Activated naive CD4-positive, alpha-beta T cell treated with anti-CD3 and anti-CD28 coated beads for 36 hours (primary cell): ENCODE measurements at regions not wholly inside any gene's neighbourhood (a gene's known extent, or its start where the extent isn't known, plus 50 kb on each side); places are given as distances from the start of the nearest gene placed in this dataset.

Experiments used
- CTCF ChIA-PET: fragments of 350-600 bp; sonication (Branson Sonifier 250); formaldehyde crosslinking; loops from one replicate; lab custom pipeline; 2021; ENCODE audit warnings: antibody characterized with exemption; lab: Charles Lee
- DNase-seq: peaks from one replicate; pipeline ENCODE4 v3.0.0-alpha.2; 2020
- H3K27ac Mint-ChIP-seq: one replicate; pipeline ENCODE4 v1.8.0; 2021; ENCODE audit warnings: mild to moderate bottlenecking, mixed read lengths
- H3K27me3 Mint-ChIP-seq: one replicate; pipeline ENCODE4 v1.8.0; 2021; ENCODE audit warnings: low read depth, mixed read lengths
- H3K36me3 Mint-ChIP-seq: one replicate; pipeline ENCODE4 v1.8.0; 2021; ENCODE audit warnings: low read depth, mixed read lengths
- H3K4me1 Mint-ChIP-seq: one replicate; pipeline ENCODE4 v1.8.0; 2021; ENCODE audit warnings: low read depth, mixed read lengths
- H3K4me3 Mint-ChIP-seq: one replicate; pipeline ENCODE4 v1.8.0; 2021; ENCODE audit warnings: mild to moderate bottlenecking, moderate library complexity, mixed read lengths
- H3K9me3 Mint-ChIP-seq: one replicate; pipeline ENCODE4 v1.8.0; 2021; ENCODE audit warnings: mixed read lengths
- intact Hi-C: fragments of 100-400 bp; cut with micrococcal nuclease; formaldehyde crosslinking; loops from one replicate; pipeline ENCODE4 v1.15.1; 2023

DNA sequence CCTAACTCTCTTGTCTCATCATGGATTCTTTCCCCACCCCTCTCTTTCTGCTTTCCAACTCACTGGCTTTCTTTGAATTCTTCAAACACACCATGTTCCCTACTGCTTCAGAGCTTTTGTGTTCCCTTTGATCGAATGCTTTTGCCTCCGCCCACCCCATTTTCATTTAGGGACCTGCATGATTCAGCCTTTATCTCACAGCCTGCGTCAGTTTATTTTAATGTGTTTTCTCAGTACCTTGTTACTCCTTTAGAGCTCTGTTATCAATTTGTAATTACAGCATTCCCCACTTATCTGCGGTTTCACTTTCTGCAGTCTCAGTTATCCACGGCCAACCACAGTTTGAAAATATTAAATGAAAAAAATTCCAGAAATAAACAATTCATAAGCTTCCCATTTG is 451.3 kb downstream of the METTL15 start:
- Mint-ChIP-seq H3K4me1 (no peaks in the 10 kb centered on the region), H3K9me3 (peaks cover 4% of the 10 kb centered on the region), H3K4me3 (no peak overlapping the region), H3K27ac (no peak overlapping the region), H3K36me3 (no peaks in the 10 kb centered on the region), H3K27me3 (peaks cover 6% of the 10 kb centered on the region)
- intact Hi-C loops: no loop called here
- CTCF ChIA-PET: no interaction called here
- no peak for DNase-seq

- intact Hi-C loops: no loop called here
- no peaks in the 10 kb centered on the region for H3K4me1 Mint-ChIP-seq
Measured at GRCh38 chr11:28547321-28547741, 439.1 kb downstream of the METTL15 start.

GRCh38 chr11:28545536-28545935 is 437.3 kb downstream of the METTL15 start:
- no peak for DNase-seq
- no peaks in the 10 kb centered on the region for H3K9me3 Mint-ChIP-seq
- no peaks in the 10 kb centered on the region for H3K4me1 Mint-ChIP-seq
- no peaks in the 10 kb centered on the region for H3K36me3 Mint-ChIP-seq
- CTCF ChIA-PET: no interaction called here
- no peak overlapping the region for H3K27ac Mint-ChIP-seq
- H3K27me3 Mint-ChIP-seq: peaks cover 2% of the 10 kb centered on the region
- no peak overlapping the region for H3K4me3 Mint-ChIP-seq
- intact Hi-C loops: no loop called here

More at GRCh38 chr11:28547321-28547741, 439.1 kb downstream of the METTL15 start:
- CTCF ChIA-PET: interaction anchor here (0.7 kb wide), 1 partner anchor 828 kb away, joined by 3 read pairs; no protein-coding TSS in a partner anchor
- DNase-seq: no peak
- Mint-ChIP-seq H3K27me3 (peaks cover 2% of the 10 kb centered on the region), H3K4me3 (no peak overlapping the region), H3K27ac (no peak overlapping the region), H3K9me3 (no peaks in the 10 kb centered on the region), H3K36me3 (no peaks in the 10 kb centered on the region)

- DNase-seq: no peak
- intact Hi-C loops: no loop called here
- Mint-ChIP-seq H3K27me3 (peaks cover 2% of the 10 kb centered on the region), H3K36me3 (no peaks in the 10 kb centered on the region), H3K4me1 (no peaks in the 10 kb centered on the region), H3K27ac (no peak overlapping the region), H3K9me3 (no peaks in the 10 kb centered on the region), H3K4me3 (no peak overlapping the region)
- CTCF ChIA-PET: no interaction called here
Measured at GRCh38 chr11:28542561-28542960, 434.4 kb downstream of the METTL15 start.

- H3K27ac Mint-ChIP-seq: no peak overlapping the region
- intact Hi-C loops: no loop called here
- no peaks in the 10 kb centered on the region for H3K4me1 Mint-ChIP-seq
- DNase-seq: no peak
- CTCF ChIA-PET: interaction anchor here (0.9 kb wide), 1 partner anchor 10 kb away, joined by 4 read pairs; no protein-coding TSS in a partner anchor
- H3K36me3 Mint-ChIP-seq: no peaks in the 10 kb centered on the region
- no peaks in the 10 kb centered on the region for H3K9me3 Mint-ChIP-seq
- H3K27me3 Mint-ChIP-seq: no peaks in the 10 kb centered on the region
- no peak overlapping the region for H3K4me3 Mint-ChIP-seq
Measured at GRCh38 chr11:28539239-28540030, 431.2 kb downstream of the METTL15 start.

- CTCF ChIA-PET: no interaction called here
- intact Hi-C loops: no loop called here
- no peaks in the 10 kb centered on the region for H3K4me1 Mint-ChIP-seq
- H3K4me3 Mint-ChIP-seq: no peak overlapping the region
- DNase-seq: no peak
- H3K27me3 Mint-ChIP-seq: no peaks in the 10 kb centered on the region
- H3K9me3 Mint-ChIP-seq: no peaks in the 10 kb centered on the region
- H3K27ac Mint-ChIP-seq: no peak overlapping the region
- H3K36me3 Mint-ChIP-seq: no peaks in the 10 kb centered on the region
Measured at GRCh38 chr11:28537822-28538221, 429.6 kb downstream of the METTL15 start.

- intact Hi-C loops: no loop called here
- H3K27me3 Mint-ChIP-seq: no peaks in the 10 kb centered on the region
- DNase-seq: no peak
- H3K36me3 Mint-ChIP-seq: no peaks in the 10 kb centered on the region
- no peaks in the 10 kb centered on the region for H3K9me3 Mint-ChIP-seq
- H3K4me3 Mint-ChIP-seq: no peak overlapping the region
- no peak overlapping the region for H3K27ac Mint-ChIP-seq
- CTCF ChIA-PET: no interaction called here
- H3K4me1 Mint-ChIP-seq: no peaks in the 10 kb centered on the region
Measured at GRCh38 chr11:28536504-28537267, 428.5 kb downstream of the METTL15 start.

DNA sequence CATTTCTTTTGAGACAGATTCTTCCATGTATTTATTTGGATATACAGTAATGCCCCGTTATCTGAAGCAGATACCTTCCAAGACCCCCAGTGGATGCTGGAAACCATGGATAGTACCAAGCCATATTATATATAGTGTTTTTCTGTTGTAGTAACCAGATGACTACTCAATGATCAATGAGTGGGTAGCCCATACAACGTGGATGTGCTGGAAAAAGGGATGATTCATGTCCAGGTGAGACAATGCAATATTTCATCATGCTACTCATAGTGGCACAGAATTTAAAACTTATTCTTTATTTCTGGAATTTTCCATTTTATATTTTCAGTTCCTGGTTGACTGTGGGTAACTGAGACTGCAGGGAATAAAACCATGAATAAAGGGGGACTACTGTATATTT is 427.5 kb downstream of the METTL15 start:
- Mint-ChIP-seq H3K27ac (no peak overlapping the region), H3K27me3 (no peaks in the 10 kb centered on the region), H3K36me3 (no peaks in the 10 kb centered on the region), H3K9me3 (no peaks in the 10 kb centered on the region), H3K4me3 (no peak overlapping the region), H3K4me1 (no peaks in the 10 kb centered on the region)
- CTCF ChIA-PET: no interaction called here
- DNase-seq: no peak
- intact Hi-C loops: no loop called here

GRCh38 chr11:28529540-28530410 is 421.6 kb downstream of the METTL15 start:
- Mint-ChIP-seq H3K9me3 (peaks cover 16% of the 10 kb centered on the region), H3K27me3 (no peaks in the 10 kb centered on the region), H3K36me3 (peaks cover 4% of the 10 kb centered on the region), H3K4me1 (no peaks in the 10 kb centered on the region), H3K27ac (no peak overlapping the region), H3K4me3 (no peak overlapping the region)
- no peak for DNase-seq
- intact Hi-C loops: loop anchor here (1.0 kb wide), 1 partner anchor 830 kb away; no protein-coding TSS in a partner anchor
- CTCF ChIA-PET: interaction anchor here (0.5 to 1.6 kb wide), 7 partner anchors 10 to 883 kb away, joined by 3 to 10 read pairs (median 3); no protein-coding TSS in a partner anchor

GRCh38 chr11:28529046-28529445 is 420.9 kb downstream of the METTL15 start:
- no peak overlapping the region for H3K27ac Mint-ChIP-seq
- intact Hi-C loops: loop anchor here (1.0 kb wide), 1 partner anchor 830 kb away; no protein-coding TSS in a partner anchor
- peaks cover 4% of the 10 kb centered on the region for H3K36me3 Mint-ChIP-seq
- DNase-seq: no peak
- H3K4me1 Mint-ChIP-seq: no peaks in the 10 kb centered on the region
- H3K27me3 Mint-ChIP-seq: no peaks in the 10 kb centered on the region
- H3K4me3 Mint-ChIP-seq: no peak overlapping the region
- CTCF ChIA-PET: interaction anchor here (0.6 to 1.6 kb wide), 4 partner anchors 11 to 830 kb away, joined by 3 to 10 read pairs (median 4); no protein-coding TSS in a partner anchor
- peaks cover 21% of the 10 kb centered on the region for H3K9me3 Mint-ChIP-seq

DNA sequence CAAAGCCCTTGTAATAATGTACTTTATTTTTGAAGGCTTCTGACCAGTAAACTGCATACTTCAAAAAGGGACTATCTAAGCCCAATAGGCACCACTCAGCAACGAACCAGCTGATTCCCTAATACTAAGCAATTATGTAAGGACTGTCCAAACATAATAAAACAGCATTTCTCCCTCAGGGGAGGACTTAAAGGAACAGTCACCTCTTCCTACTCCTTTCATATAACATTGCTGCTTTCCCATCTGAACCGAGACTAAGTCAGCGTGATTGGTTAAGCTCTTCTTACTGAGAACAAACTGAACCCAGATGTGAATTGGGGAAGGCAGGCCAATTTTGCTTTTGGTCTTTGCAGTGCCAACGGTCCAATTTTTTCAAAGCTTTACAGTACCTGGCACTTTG is 420.0 kb downstream of the METTL15 start:
- Mint-ChIP-seq H3K4me1 (no peaks in the 10 kb centered on the region), H3K36me3 (peaks cover 4% of the 10 kb centered on the region)
- CTCF ChIA-PET: no interaction called here

DNA sequence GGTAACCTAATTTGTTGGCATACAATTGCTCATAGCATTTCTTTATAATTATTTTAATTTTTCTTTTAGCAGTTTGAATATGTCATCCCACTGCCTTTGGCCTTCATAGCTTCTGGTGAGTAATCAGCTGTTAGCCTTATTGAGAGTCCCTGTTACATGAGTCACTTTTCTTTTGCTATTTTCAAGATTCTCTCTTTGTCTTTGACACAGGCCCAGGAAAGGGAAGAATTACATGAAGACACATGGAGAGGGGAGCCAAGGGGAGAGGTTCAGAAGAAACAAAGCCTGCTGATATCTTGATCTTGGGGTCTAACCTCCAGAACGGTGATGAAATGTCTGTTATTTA is 418.2 kb downstream of the METTL15 start:
- H3K27me3 Mint-ChIP-seq: no peaks in the 10 kb centered on the region
- no peak overlapping the region for H3K4me3 Mint-ChIP-seq
- peaks cover 21% of the 10 kb centered on the region for H3K9me3 Mint-ChIP-seq
- H3K36me3 Mint-ChIP-seq: peaks cover 4% of the 10 kb centered on the region
- CTCF ChIA-PET: interaction anchor here (0.7 kb wide), 1 partner anchor 92 kb away, joined by 4 read pairs; no protein-coding TSS in a partner anchor
- no peak overlapping the region for H3K27ac Mint-ChIP-seq
- intact Hi-C loops: no loop called here
- no peak for DNase-seq
- no peaks in the 10 kb centered on the region for H3K4me1 Mint-ChIP-seq

More for the DNA sequence above, 420.0 kb downstream of the METTL15 start:
- intact Hi-C loops: no loop called here
- no peak overlapping the region for H3K4me3 Mint-ChIP-seq
- H3K9me3 Mint-ChIP-seq: peaks cover 21% of the 10 kb centered on the region
- no peaks in the 10 kb centered on the region for H3K27me3 Mint-ChIP-seq
- H3K27ac Mint-ChIP-seq: no peak overlapping the region
- DNase-seq: no peak
